Naive thymus-derived CD8-positive, alpha-beta T cell (primary cell): ENCODE measurements at regions not wholly inside any gene's neighbourhood (a gene's known extent, or its start where the extent isn't known, plus 50 kb on each side); places are given as distances from the start of the nearest gene placed in this dataset.
"Not testable (repeated sequence)": the region's sequence is repeated elsewhere in the genome, so short reads cannot be mapped to it uniquely, and the experiment has no call there.

Experiments used
- ATAC-seq, 2 donors: fragments of 150-1000 bp; cut with Tn5 transposase in 1 of 2; sonication (Bioruptor Pico), chemical (Tn5 transposase) in 1 of 2; 1 replicate in 1 of 2; 2 replicates in 1 of 2; pipeline ENCODE4 v1.10.0; 2021; ENCODE audit warnings: mild to moderate bottlenecking in 2 of 2, moderate library complexity in 2 of 2
- POLR2A ChIA-PET: fragments of 350-600 bp; sonication (Branson Sonifier 250); formaldehyde crosslinking; loops from one replicate; lab custom pipeline; 2021; ENCODE audit warnings: antibody characterized with exemption; lab: Charles Lee
- DNase-seq, 10 donors: peaks; one replicate each; pipeline versions ENCODE4 v3.0.0 to v3.0.0-alpha.2; 2020 to 2022
- H3K27ac Mint-ChIP-seq, 10 donors: one replicate each; pipeline ENCODE4 v1.8.0; 2020 to 2022; ENCODE audit warnings: mild to moderate bottlenecking in 10 of 10, mixed read lengths in 10 of 10, moderate library complexity in 4 of 10, inconsistent platforms in 1 of 10
- H3K27me3 Mint-ChIP-seq, 5 donors: one replicate each; pipeline ENCODE4 v1.8.0; 2021 to 2022; ENCODE audit warnings: mixed read lengths in 5 of 5
- H3K36me3 Mint-ChIP-seq, 3 donors: one replicate each; pipeline ENCODE4 v1.8.0; 2020 to 2022; ENCODE audit warnings: mixed read lengths in 3 of 3, mild to moderate bottlenecking in 2 of 3, inconsistent platforms in 1 of 3
- H3K4me1 Mint-ChIP-seq, 4 donors: one replicate each; pipeline ENCODE4 v1.8.0; 2021 to 2022; ENCODE audit warnings: mixed read lengths in 4 of 4
- H3K4me3 Mint-ChIP-seq, 10 donors: one replicate each; pipeline ENCODE4 v1.8.0; 2020 to 2022; ENCODE audit warnings: mild to moderate bottlenecking in 10 of 10, mixed read lengths in 10 of 10, moderate library complexity in 6 of 10, inconsistent platforms in 1 of 10
- H3K9me3 Mint-ChIP-seq, 9 donors: one replicate each; pipeline ENCODE4 v1.8.0; 2020 to 2022; ENCODE audit warnings: mixed read lengths in 9 of 9, mild to moderate bottlenecking in 3 of 9, inconsistent platforms in 1 of 9, moderate library complexity in 1 of 9

GRCh38 chr5:155815248-155815647 lies 511.7 kb upstream of the SGCD start:
- Mint-ChIP-seq H3K36me3 (peaks cover 0 to 2% (median 0%) of the 10 kb centered on the region in 3 donors), H3K27me3 (peaks cover 4 to 26% (median 11%) of the 10 kb centered on the region in 5 donors), H3K4me3 (no peak overlapping the region), H3K4me1 (no peaks in the 10 kb centered on the region), H3K9me3 (peaks cover 0 to 4% (median 0%) of the 10 kb centered on the region in 9 donors), H3K27ac (no peak overlapping the region)
- POLR2A ChIA-PET: no interaction called here
- DNase-seq: no peak
- no peak for ATAC-seq

- Mint-ChIP-seq H3K36me3 (peaks cover 0 to 2% (median 0%) of the 10 kb centered on the region in 3 donors), H3K27ac (no peak overlapping the region), H3K4me3 (no peak overlapping the region), H3K9me3 (peaks cover 0 to 4% (median 0%) of the 10 kb centered on the region in 9 donors), H3K27me3 (peaks cover 0 to 27% (median 9%) of the 10 kb centered on the region in 5 donors), H3K4me1 (no peaks in the 10 kb centered on the region)
- POLR2A ChIA-PET: no interaction called here
- DNase-seq (no peak), ATAC-seq (no peak)
Measured at GRCh38 chr5:155822177-155822576, 504.8 kb upstream of the SGCD start.

GRCh38 chr5:155826611-155827507 lies 500.1 kb upstream of the SGCD start:
- H3K4me3 Mint-ChIP-seq: no peak overlapping the region
- peaks cover 0 to 13% (median 0%) of the 10 kb centered on the region in 5 donors for H3K27me3 Mint-ChIP-seq
- ATAC-seq (no peak), DNase-seq (no peak)
- H3K4me1 Mint-ChIP-seq: no peaks in the 10 kb centered on the region
- POLR2A ChIA-PET: no interaction called here
- no peak overlapping the region for H3K27ac Mint-ChIP-seq
- no peaks in the 10 kb centered on the region for H3K36me3 Mint-ChIP-seq
- peaks cover 0 to 4% (median 0%) of the 10 kb centered on the region in 9 donors for H3K9me3 Mint-ChIP-seq

GRCh38 chr5:155827508-155827815 lies 499.5 kb upstream of the SGCD start:
- peaks cover 0 to 16% (median 0%) of the 10 kb centered on the region in 5 donors for H3K27me3 Mint-ChIP-seq
- H3K27ac Mint-ChIP-seq, H3K9me3 Mint-ChIP-seq, DNase-seq, H3K4me3 Mint-ChIP-seq, ATAC-seq, H3K4me1 Mint-ChIP-seq, H3K36me3 Mint-ChIP-seq, POLR2A ChIA-PET: not testable (repeated sequence)

- no peak for ATAC-seq
- H3K36me3 Mint-ChIP-seq: no peaks in the 10 kb centered on the region
- POLR2A ChIA-PET: no interaction called here
- DNase-seq: no peak
- peaks cover 0 to 4% (median 0%) of the 10 kb centered on the region in 9 donors for H3K9me3 Mint-ChIP-seq
- H3K27ac Mint-ChIP-seq: no peak overlapping the region
- H3K4me3 Mint-ChIP-seq: no peak overlapping the region
- H3K4me1 Mint-ChIP-seq: no peaks in the 10 kb centered on the region
- peaks cover 0 to 16% (median 0%) of the 10 kb centered on the region in 5 donors for H3K27me3 Mint-ChIP-seq
Measured at GRCh38 chr5:155827949-155828348, 499.0 kb upstream of the SGCD start.

- Mint-ChIP-seq H3K27me3 (peaks cover 0 to 16% (median 0%) of the 10 kb centered on the region in 5 donors), H3K36me3 (no peaks in the 10 kb centered on the region), H3K4me1 (no peaks in the 10 kb centered on the region), H3K9me3 (peaks cover 0 to 4% (median 0%) of the 10 kb centered on the region in 9 donors), H3K4me3 (no peak overlapping the region), H3K27ac (no peak overlapping the region)
- POLR2A ChIA-PET: no interaction called here
- ATAC-seq (no peak), DNase-seq (no peak)
Measured at GRCh38 chr5:155831491-155831890, 495.5 kb upstream of the SGCD start.

- H3K9me3 Mint-ChIP-seq: peaks cover 0 to 4% (median 0%) of the 10 kb centered on the region in 9 donors
- H3K36me3 Mint-ChIP-seq: no peaks in the 10 kb centered on the region
- no peak for DNase-seq
- ATAC-seq: no peak
- no peak overlapping the region for H3K27ac Mint-ChIP-seq
- H3K27me3 Mint-ChIP-seq: peaks cover 0 to 16% (median 0%) of the 10 kb centered on the region in 5 donors
- POLR2A ChIA-PET: no interaction called here
- H3K4me1 Mint-ChIP-seq: no peaks in the 10 kb centered on the region
- no peak overlapping the region for H3K4me3 Mint-ChIP-seq
Measured at GRCh38 chr5:155833287-155833686, 493.7 kb upstream of the SGCD start.

GRCh38 chr5:155834271-155834975 lies 492.5 kb upstream of the SGCD start:
- peaks cover 0 to 4% (median 0%) of the 10 kb centered on the region in 9 donors for H3K9me3 Mint-ChIP-seq
- ATAC-seq (no peak), DNase-seq (peak in 1 of 10 donors; percentile 25)
- H3K27ac Mint-ChIP-seq: peak overlapping the region in 1 of 10 donors; percentile 58
- H3K4me1 Mint-ChIP-seq: no peaks in the 10 kb centered on the region
- H3K4me3 Mint-ChIP-seq: peak overlapping the region in 1 of 10 donors; percentile 40
- no peaks in the 10 kb centered on the region for H3K36me3 Mint-ChIP-seq
- peaks cover 0 to 13% (median 0%) of the 10 kb centered on the region in 5 donors for H3K27me3 Mint-ChIP-seq
- POLR2A ChIA-PET: no interaction called here

GRCh38 chr5:155836089-155836803 lies 490.7 kb upstream of the SGCD start:
- DNase-seq: no peak
- no peaks in the 10 kb centered on the region for H3K4me1 Mint-ChIP-seq
- H3K9me3 Mint-ChIP-seq: peaks cover 0 to under 1% (median 0%) of the 10 kb centered on the region in 9 donors
- no peak for ATAC-seq
- H3K36me3 Mint-ChIP-seq: no peaks in the 10 kb centered on the region
- H3K27me3 Mint-ChIP-seq: peaks cover 0 to 6% (median 0%) of the 10 kb centered on the region in 5 donors
- POLR2A ChIA-PET: no interaction called here
- H3K4me3 Mint-ChIP-seq: no peak overlapping the region
- peak overlapping the region in 1 of 10 donors; percentile 8 for H3K27ac Mint-ChIP-seq

GRCh38 chr5:155838394-155838793 lies 488.6 kb upstream of the SGCD start:
- Mint-ChIP-seq H3K9me3 (no peaks in the 10 kb centered on the region), H3K27ac (no peak overlapping the region), H3K4me3 (no peak overlapping the region), H3K27me3 (peaks cover 0 to 6% (median 0%) of the 10 kb centered on the region in 5 donors), H3K36me3 (no peaks in the 10 kb centered on the region), H3K4me1 (no peaks in the 10 kb centered on the region)
- POLR2A ChIA-PET: no interaction called here
- ATAC-seq: no peak
- no peak for DNase-seq

- POLR2A ChIA-PET: no interaction called here
- DNase-seq (no peak), ATAC-seq (no peak)
- Mint-ChIP-seq H3K27me3 (peaks cover 0 to 6% (median 0%) of the 10 kb centered on the region in 5 donors), H3K4me1 (no peaks in the 10 kb centered on the region), H3K9me3 (no peaks in the 10 kb centered on the region), H3K4me3 (no peak overlapping the region), H3K36me3 (no peaks in the 10 kb centered on the region), H3K27ac (no peak overlapping the region)
Measured at GRCh38 chr5:155839251-155840037, 487.5 kb upstream of the SGCD start.

GRCh38 chr5:155844542-155844941 lies 482.4 kb upstream of the SGCD start:
- Mint-ChIP-seq H3K4me1 (no peaks in the 10 kb centered on the region), H3K36me3 (no peaks in the 10 kb centered on the region), H3K4me3 (no peak overlapping the region), H3K27ac (no peak overlapping the region), H3K27me3 (peaks cover 0 to 3% (median 0%) of the 10 kb centered on the region in 5 donors), H3K9me3 (peaks cover 0 to 4% (median 0%) of the 10 kb centered on the region in 9 donors)
- ATAC-seq (no peak), DNase-seq (no peak)
- POLR2A ChIA-PET: no interaction called here
